GM12891 (cell line): ENCODE measurements at regions not wholly inside any gene's neighbourhood (a gene's known extent, or its start where the extent isn't known, plus 50 kb on each side); places are given as distances from the start of the nearest gene placed in this dataset.

Experiments used
- POLR2A ChIP-seq: IDR thresholded peaks from 2 replicates; pipeline ENCODE4 v1.6.1; 2011; ENCODE audit warnings: low read depth, low read length, control low read depth
- POLR2AphosphoS5 ChIP-seq: IDR thresholded peaks from 2 replicates; pipeline ENCODE4 v1.6.1; 2011; ENCODE audit warnings: low read depth, low read length, control low read depth
- POU2F2 ChIP-seq: IDR thresholded peaks from 2 replicates; pipeline ENCODE4 v1.6.1; 2011; ENCODE audit warnings: low read depth, mild to moderate bottlenecking, control low read depth, low read length, moderate library complexity
- TAF1 ChIP-seq: IDR thresholded peaks from 2 replicates; pipeline ENCODE4 v1.6.1; 2011; ENCODE audit warnings: low read depth, low read length, control low read depth

DNA sequence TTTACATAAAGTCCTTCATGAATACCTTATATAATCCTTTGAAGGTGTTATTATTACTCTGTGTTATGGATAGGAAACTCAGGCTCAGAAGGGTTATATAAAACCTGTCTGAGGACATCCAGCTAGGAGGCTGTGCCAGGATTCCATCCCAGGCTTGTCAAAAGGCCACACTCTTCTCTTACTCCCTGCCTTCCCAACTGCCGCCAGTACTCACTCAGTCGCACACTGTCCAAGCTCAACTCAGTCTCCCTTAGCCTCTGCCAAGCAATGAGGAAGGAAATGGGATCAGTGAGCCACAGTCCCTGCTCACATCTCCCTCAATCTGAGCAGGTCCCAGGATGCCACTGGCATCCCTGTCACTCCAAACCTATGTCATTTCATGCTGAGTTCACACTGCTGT is 94.4 kb downstream of the NAV1 start:
- TF ChIP-seq POLR2A, result no peak
- no peak for TF ChIP-seq POLR2AphosphoS5
- TF ChIP-seq TAF1, result no peak
- TF ChIP-seq POU2F2, result no peak
